ENCODE measurements at regions not wholly inside any gene's neighbourhood (a gene's known extent, or its start where the extent isn't known, plus 50 kb on each side); places are given as distances from the start of the nearest gene placed in this dataset.

GRCh38 chr17:34067011-34067410 is 188.1 kb upstream of the CCL2 start:
- no peak for TF ChIP-seq ZNF143 (CRISPR knock-in tag; IDR thresholded peaks at IDR 0.05)
- no peak for TF ChIP-seq STAG1 (CRISPR knock-in tag; IDR thresholded peaks at IDR 0.05)

Data from HepG2 (cell line).